Prostate gland (tissue), 2 donors: ENCODE measurements at regions not wholly inside any gene's neighbourhood (a gene's known extent, or its start where the extent isn't known, plus 50 kb on each side); places are given as distances from the start of the nearest gene placed in this dataset.
A peak's percentile ranks its signal among the peaks of the same experiment; 100 is the strongest.

Experiments
- CTCF ChIP-seq, 4 experiments: fragments of 200-600 bp in 2 of 4; fragments of 450-650 bp in 2 of 4; sonication (generic) in 2 of 4; IDR thresholded peaks; 1 replicate in 3 of 4; 2 replicates in 1 of 4; pipeline ENCODE4 v1.5.1; 2016 to 2019; ENCODE audit warnings: antibody characterized with exemption in 4 of 4, mild to moderate bottlenecking in 2 of 4, moderate library complexity in 2 of 4
- POLR2AphosphoS5 ChIP-seq: sonication (generic); formaldehyde crosslinking; IDR thresholded peaks from one replicate; pipeline ENCODE4 v1.6.1; 2017; ENCODE audit warnings: antibody characterized with exemption

GRCh38 chr20:17810062-17810631 is 110.4 kb downstream of the BANF2 start:
- TF ChIP-seq CTCF (IDR thresholded peaks at IDR 0.05) (no peak), POLR2AphosphoS5 (peak; percentile 43)
